Natural killer cell (primary cell): ENCODE measurements at regions not wholly inside any gene's neighbourhood (a gene's known extent, or its start where the extent isn't known, plus 50 kb on each side); places are given as distances from the start of the nearest gene placed in this dataset.

Experiments
- ATAC-seq, 3 donors: fragments of 150-1000 bp in 2 of 3; fragments of 200-7000 bp in 1 of 3; cut with Tn5 transposase; 1 replicate in 1 of 3; 2 replicates in 2 of 3; pipeline ENCODE4 v1.10.0; 2021; ENCODE audit warnings: mild to moderate bottlenecking in 2 of 3, moderate library complexity in 2 of 3
- DNase-seq, 2 donors: peaks; one replicate each; pipeline versions ENCODE4 v3.0.0 to v3.0.0-alpha.2; 2013 to 2021; ENCODE audit warnings: mixed read lengths in 1 of 2
- H3K27ac ChIP-seq: one replicate; pipeline ENCODE4 v1.5.1; 2013; ENCODE audit warnings: mild to moderate bottlenecking, low read length
- H3K27me3 ChIP-seq: one replicate; pipeline ENCODE4 v1.6.1; 2013; ENCODE audit warnings: low read length; ENCODE audit not compliant: control insufficient read depth, insufficient read depth
- H3K36me3 ChIP-seq: one replicate; pipeline ENCODE4 v1.6.1; 2013; ENCODE audit warnings: low read length; ENCODE audit not compliant: control insufficient read depth, insufficient read depth
- H3K4me1 ChIP-seq: one replicate; pipeline ENCODE4 v1.6.1; 2013; ENCODE audit warnings: low read length; ENCODE audit not compliant: control insufficient read depth, insufficient read depth
- H3K4me3 ChIP-seq: one replicate; pipeline ENCODE4 v1.5.1; 2013; ENCODE audit warnings: low read length
- H3K9me3 ChIP-seq: one replicate; pipeline ENCODE4 v1.6.1; 2013; ENCODE audit warnings: low read length; ENCODE audit not compliant: control insufficient read depth, insufficient read depth
- H3K27ac Mint-ChIP-seq, 2 donors: one replicate each; pipeline ENCODE4 v1.8.0; 2022; ENCODE audit warnings: mild to moderate bottlenecking in 2 of 2, mixed read lengths in 2 of 2, moderate library complexity in 1 of 2
- H3K27me3 Mint-ChIP-seq, 2 donors: one replicate each; pipeline ENCODE4 v1.8.0; 2022; ENCODE audit warnings: low read depth in 2 of 2, mixed read lengths in 2 of 2
- H3K36me3 Mint-ChIP-seq: one replicate; pipeline ENCODE4 v1.8.0; 2022; ENCODE audit warnings: mixed read lengths
- H3K4me1 Mint-ChIP-seq, 2 donors: one replicate each; pipeline ENCODE4 v1.8.0; 2022; ENCODE audit warnings: mixed read lengths in 2 of 2
- H3K4me3 Mint-ChIP-seq: one replicate; pipeline ENCODE4 v1.8.0; 2022; ENCODE audit warnings: mild to moderate bottlenecking, moderate library complexity, mixed read lengths
- H3K9me3 Mint-ChIP-seq, 2 donors: one replicate each; pipeline ENCODE4 v1.8.0; 2022; ENCODE audit warnings: mixed read lengths in 2 of 2
- WGBS: methylation state at CpG from one replicate; pipeline ENCODE4 v1.1.7; 2013; ENCODE audit warnings: missing lambda C conversion rate; ENCODE audit not compliant: insufficient coverage; 5-methylcytosine and 5-hydroxymethylcytosine counted together
- intact Hi-C: fragments of 100-400 bp; cut with micrococcal nuclease; formaldehyde crosslinking; loops from one replicate; pipeline ENCODE4 v1.14.2; 2022
- TF ChIP-seq, protein P1 (sequence below): fragments of 200-600 bp; IDR thresholded peaks from one replicate; pipeline ENCODE4 v1.8.0; 2022; ENCODE audit warnings: antibody characterized with exemption

DNA sequence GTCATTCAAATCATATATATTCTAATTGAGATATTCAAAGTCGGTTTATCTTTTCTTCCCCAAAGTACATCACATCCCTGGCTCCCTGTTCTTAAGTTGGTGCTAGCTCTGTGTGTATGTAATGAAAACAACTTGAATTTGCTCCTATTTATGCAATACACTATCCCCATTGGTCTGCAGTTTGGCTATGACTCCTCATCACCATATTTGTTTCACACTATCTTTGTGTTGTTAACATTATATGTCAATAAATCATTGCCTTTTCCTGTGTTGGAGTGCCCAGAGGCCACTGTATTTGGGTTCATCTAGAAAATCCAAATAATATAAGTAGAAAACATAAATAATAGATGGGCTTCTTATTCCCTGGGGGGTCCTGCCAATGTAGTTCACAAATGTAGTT, 306.6 kb upstream of the TENM4 start:
- H3K27ac ChIP-seq = no peak overlapping the region
- ATAC-seq (no peak), DNase-seq (no peak)
- Mint-ChIP-seq H3K36me3 (no peaks in the 10 kb centered on the region), H3K27me3 (no peaks in the 10 kb centered on the region), H3K27ac (no peak overlapping the region), H3K4me1 (no peaks in the 10 kb centered on the region), H3K9me3 (peaks cover 14 to 23% of the 10 kb centered on the region in 2 donors), H3K4me3 (no peak overlapping the region)
- TF ChIP-seq, protein P1, sequence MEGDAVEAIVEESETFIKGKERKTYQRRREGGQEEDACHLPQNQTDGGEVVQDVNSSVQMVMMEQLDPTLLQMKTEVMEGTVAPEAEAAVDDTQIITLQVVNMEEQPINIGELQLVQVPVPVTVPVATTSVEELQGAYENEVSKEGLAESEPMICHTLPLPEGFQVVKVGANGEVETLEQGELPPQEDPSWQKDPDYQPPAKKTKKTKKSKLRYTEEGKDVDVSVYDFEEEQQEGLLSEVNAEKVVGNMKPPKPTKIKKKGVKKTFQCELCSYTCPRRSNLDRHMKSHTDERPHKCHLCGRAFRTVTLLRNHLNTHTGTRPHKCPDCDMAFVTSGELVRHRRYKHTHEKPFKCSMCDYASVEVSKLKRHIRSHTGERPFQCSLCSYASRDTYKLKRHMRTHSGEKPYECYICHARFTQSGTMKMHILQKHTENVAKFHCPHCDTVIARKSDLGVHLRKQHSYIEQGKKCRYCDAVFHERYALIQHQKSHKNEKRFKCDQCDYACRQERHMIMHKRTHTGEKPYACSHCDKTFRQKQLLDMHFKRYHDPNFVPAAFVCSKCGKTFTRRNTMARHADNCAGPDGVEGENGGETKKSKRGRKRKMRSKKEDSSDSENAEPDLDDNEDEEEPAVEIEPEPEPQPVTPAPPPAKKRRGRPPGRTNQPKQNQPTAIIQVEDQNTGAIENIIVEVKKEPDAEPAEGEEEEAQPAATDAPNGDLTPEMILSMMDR = no peak
- no peaks in the 10 kb centered on the region for H3K36me3 ChIP-seq
- H3K9me3 ChIP-seq = peaks cover 3% of the 10 kb centered on the region
- H3K4me1 ChIP-seq = no peaks in the 10 kb centered on the region
- H3K4me3 ChIP-seq = no peak overlapping the region
- WGBS = no CpG with 5 or more reads among the region's 1 CpG
- no peaks in the 10 kb centered on the region for H3K27me3 ChIP-seq
- intact Hi-C loops = no loop called here

DNA sequence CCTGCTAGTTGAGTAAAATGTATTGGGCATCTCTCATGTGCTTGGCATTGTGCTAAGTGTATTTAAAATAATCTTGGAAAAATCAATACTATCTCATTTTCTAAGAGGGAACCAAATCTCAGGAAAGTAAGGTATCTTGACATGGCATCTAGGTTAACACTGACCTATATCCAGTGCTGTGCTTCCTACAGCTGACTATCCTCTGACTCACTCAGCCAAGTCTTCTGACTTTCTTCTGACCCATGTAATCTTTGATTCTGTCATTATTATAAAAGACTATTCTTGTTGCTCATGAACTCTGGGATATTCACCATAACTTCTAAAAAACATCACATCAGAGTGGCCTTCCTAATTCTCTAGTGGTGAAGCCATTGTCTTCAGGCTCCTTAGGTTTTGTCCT, 304.1 kb upstream of the TENM4 start:
- Mint-ChIP-seq H3K9me3 (peaks cover 14 to 32% of the 10 kb centered on the region in 2 donors), H3K27me3 (no peaks in the 10 kb centered on the region), H3K27ac (no peak overlapping the region), H3K36me3 (no peaks in the 10 kb centered on the region), H3K4me3 (no peak overlapping the region), H3K4me1 (no peaks in the 10 kb centered on the region)
- ATAC-seq = no peak
- no peaks in the 10 kb centered on the region for H3K4me1 ChIP-seq
- H3K9me3 ChIP-seq = peaks cover 3% of the 10 kb centered on the region
- no peaks in the 10 kb centered on the region for H3K27me3 ChIP-seq
- intact Hi-C loops = no loop called here
- H3K36me3 ChIP-seq = no peaks in the 10 kb centered on the region
- no peak for DNase-seq
- no peak overlapping the region for H3K27ac ChIP-seq
- H3K4me3 ChIP-seq = no peak overlapping the region
- TF ChIP-seq, protein P1 = no peak

DNA sequence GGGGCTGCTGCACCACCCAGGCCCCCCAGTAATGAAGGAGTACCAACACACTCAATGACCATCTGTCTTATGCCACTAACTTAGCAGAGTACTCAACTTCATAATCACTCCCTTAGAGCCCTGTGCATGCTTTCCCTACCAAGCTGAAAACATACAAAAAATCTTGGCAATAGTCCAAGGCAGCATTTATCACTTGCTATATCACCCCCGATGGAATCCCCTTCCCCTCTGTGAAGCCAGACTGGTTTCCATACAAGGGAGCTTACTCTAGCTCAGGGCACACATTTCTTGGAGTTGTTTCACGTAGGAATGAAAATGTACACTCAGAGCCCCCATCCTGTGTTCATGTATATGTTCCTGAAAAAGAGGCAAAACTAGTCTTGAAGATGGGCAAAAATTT, 301.3 kb upstream of the TENM4 start:
- 83% methylated on average over 2 of the region's 2 CpGs for WGBS
- TF ChIP-seq, protein P1 = no peak
- H3K36me3 ChIP-seq = no peaks in the 10 kb centered on the region
- H3K4me1 ChIP-seq = no peaks in the 10 kb centered on the region
- no peak overlapping the region for H3K27ac Mint-ChIP-seq
- no peaks in the 10 kb centered on the region for H3K27me3 ChIP-seq
- H3K9me3 Mint-ChIP-seq = peaks cover 13 to 27% of the 10 kb centered on the region in 2 donors
- H3K4me3 ChIP-seq = no peak overlapping the region
- H3K4me1 Mint-ChIP-seq = no peaks in the 10 kb centered on the region
- DNase-seq (no peak), ATAC-seq (no peak)
- no peak overlapping the region for H3K27ac ChIP-seq
- no peak overlapping the region for H3K4me3 Mint-ChIP-seq
- intact Hi-C loops = no loop called here
- no peaks in the 10 kb centered on the region for H3K27me3 Mint-ChIP-seq
- peaks cover 3% of the 10 kb centered on the region for H3K9me3 ChIP-seq
- H3K36me3 Mint-ChIP-seq = no peaks in the 10 kb centered on the region

DNA sequence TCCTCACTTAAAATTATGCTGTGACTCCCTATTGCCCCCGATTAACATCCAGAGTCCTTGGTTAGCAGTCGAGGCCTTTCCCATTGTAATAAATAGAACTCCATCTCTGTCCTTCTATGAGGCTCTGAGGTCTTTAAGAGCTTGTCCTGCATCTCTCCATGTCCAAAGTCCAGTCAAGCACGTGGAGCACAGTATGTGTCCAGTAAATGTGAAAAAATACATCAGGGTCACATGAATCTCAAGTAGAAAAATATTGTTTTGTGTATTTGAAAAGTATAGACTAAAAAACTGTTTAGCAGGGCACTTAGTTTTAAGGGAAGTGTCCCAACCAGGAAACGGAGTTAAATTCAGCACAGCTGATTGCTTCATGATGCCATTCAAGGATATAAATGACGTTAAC, 298.8 kb upstream of the TENM4 start:
- no peak for DNase-seq
- Mint-ChIP-seq H3K27me3 (no peaks in the 10 kb centered on the region), H3K4me3 (no peak overlapping the region), H3K27ac (no peak overlapping the region), H3K9me3 (peaks cover 16 to 22% of the 10 kb centered on the region in 2 donors), H3K36me3 (no peaks in the 10 kb centered on the region), H3K4me1 (no peaks in the 10 kb centered on the region)
- ATAC-seq = no peak
- intact Hi-C loops = no loop called here
- WGBS = 60% methylated on average over 5 of the region's 5 CpGs
- H3K4me3 ChIP-seq = no peak overlapping the region
- no peaks in the 10 kb centered on the region for H3K4me1 ChIP-seq
- no peaks in the 10 kb centered on the region for H3K36me3 ChIP-seq
- TF ChIP-seq, protein P1 = no peak
- peaks cover 3% of the 10 kb centered on the region for H3K9me3 ChIP-seq
- no peaks in the 10 kb centered on the region for H3K27me3 ChIP-seq
- no peak overlapping the region for H3K27ac ChIP-seq
